Effector memory CD8-positive, alpha-beta T cell (primary cell): ENCODE measurements at regions not wholly inside any gene's neighbourhood (a gene's known extent, or its start where the extent isn't known, plus 50 kb on each side); places are given as distances from the start of the nearest gene placed in this dataset.
"Not testable (repeated sequence)": the region's sequence is repeated elsewhere in the genome, so short reads cannot be mapped to it uniquely, and the experiment has no call there.

Experiments
- ATAC-seq: fragments of 150-1000 bp; cut with Tn5 transposase; replicated peaks from 2 replicates; pipeline ENCODE4 v1.10.0; 2021; ENCODE audit warnings: mild to moderate bottlenecking, moderate library complexity
- DNase-seq, 3 experiments: peaks; one replicate each; pipeline ENCODE4 v3.0.0; 2021
- H3K27ac Mint-ChIP-seq, 2 donors: one replicate each; pipeline ENCODE4 v1.8.0; 2022; ENCODE audit warnings: mild to moderate bottlenecking in 2 of 2, mixed read lengths in 2 of 2, moderate library complexity in 2 of 2
- H3K27me3 Mint-ChIP-seq, 2 donors: one replicate each; pipeline ENCODE4 v1.8.0; 2022; ENCODE audit warnings: mixed read lengths in 2 of 2
- H3K36me3 Mint-ChIP-seq: one replicate; pipeline ENCODE4 v1.8.0; 2022; ENCODE audit warnings: mild to moderate bottlenecking, moderate library complexity, mixed read lengths; ENCODE audit not compliant: insufficient read depth
- H3K4me1 Mint-ChIP-seq, 2 donors: one replicate each; pipeline ENCODE4 v1.8.0; 2022; ENCODE audit warnings: low read depth in 2 of 2, mixed read lengths in 2 of 2
- H3K4me3 Mint-ChIP-seq, 2 donors: one replicate each; pipeline ENCODE4 v1.8.0; 2022; ENCODE audit warnings: mild to moderate bottlenecking in 2 of 2, mixed read lengths in 2 of 2, moderate library complexity in 2 of 2
- H3K9me3 Mint-ChIP-seq, 2 donors: one replicate each; pipeline ENCODE4 v1.8.0; 2022; ENCODE audit warnings: mixed read lengths in 2 of 2

DNA sequence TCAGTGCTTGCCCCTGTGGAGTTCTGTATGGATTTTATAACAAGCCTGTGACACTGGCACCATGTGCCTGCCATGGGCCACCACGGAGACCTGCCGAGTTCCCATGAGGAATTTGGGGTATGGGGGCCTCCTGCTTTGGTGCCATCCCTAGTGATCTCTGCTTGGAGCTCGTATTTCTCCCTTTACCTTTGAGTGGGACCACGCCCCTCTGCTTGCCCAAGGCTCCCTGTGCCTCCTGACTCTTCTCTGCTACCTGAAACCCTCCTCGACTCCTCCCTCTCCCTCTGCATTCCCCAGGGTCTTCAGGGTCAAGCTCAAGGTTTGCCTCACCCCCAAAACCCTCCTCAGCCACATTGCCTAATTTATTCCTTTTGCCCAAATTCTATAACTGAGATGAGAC, 225.0 kb downstream of the BUB3 start:
- Mint-ChIP-seq H3K9me3 (no peaks in the 10 kb centered on the region), H3K27me3 (peaks cover 7 to 30% of the 10 kb centered on the region in 2 donors), H3K27ac (no peak overlapping the region), H3K4me1 (peaks cover 0 to 2% of the 10 kb centered on the region in 2 donors), H3K36me3 (no peaks in the 10 kb centered on the region), H3K4me3 (no peak overlapping the region)
- no peak for ATAC-seq
- DNase-seq: no peak

DNA sequence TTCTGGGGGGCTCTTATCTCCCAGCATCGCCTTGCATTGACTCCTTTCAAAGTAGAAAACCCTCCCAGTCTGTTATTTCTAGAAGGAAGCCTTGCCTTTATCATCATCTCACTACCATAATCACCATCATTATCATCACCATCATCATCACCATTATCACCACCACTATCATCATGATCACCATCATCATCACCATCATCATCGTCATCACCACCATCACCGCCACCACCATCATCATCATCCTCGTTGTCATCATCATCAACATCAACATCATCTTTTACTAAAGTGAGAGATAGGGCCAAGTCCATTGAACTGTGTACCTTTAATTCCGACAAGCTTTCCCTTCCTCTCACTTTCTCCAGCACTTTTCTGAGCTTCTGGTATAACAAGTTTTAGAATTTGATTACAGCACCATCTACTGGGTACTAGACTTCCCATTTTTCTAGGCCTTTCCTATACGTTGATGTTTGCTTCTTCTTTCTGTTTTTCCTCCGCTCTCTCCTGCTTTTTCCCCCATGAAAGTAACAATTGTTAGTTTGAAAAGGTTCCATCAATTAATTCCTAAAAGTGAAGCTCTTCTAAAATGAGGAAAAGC, 226.4 kb downstream of the BUB3 start:
- DNase-seq (no peak), ATAC-seq (no peak)
- H3K9me3 Mint-ChIP-seq: no peaks in the 10 kb centered on the region
- H3K4me1 Mint-ChIP-seq: peaks cover 0 to 2% of the 10 kb centered on the region in 2 donors
- H3K27me3 Mint-ChIP-seq: peaks cover 7 to 30% of the 10 kb centered on the region in 2 donors
- no peaks in the 10 kb centered on the region for H3K36me3 Mint-ChIP-seq
- H3K4me3 Mint-ChIP-seq: no peak overlapping the region
- no peak overlapping the region for H3K27ac Mint-ChIP-seq

GRCh38 chr10:123381224-123381623, 227.0 kb downstream of the BUB3 start:
- DNase-seq: no peak
- Mint-ChIP-seq H3K27ac (no peak overlapping the region), H3K4me3 (no peak overlapping the region), H3K4me1 (peaks cover 0 to 2% of the 10 kb centered on the region in 2 donors), H3K9me3 (no peaks in the 10 kb centered on the region), H3K36me3 (no peaks in the 10 kb centered on the region), H3K27me3 (peaks cover 7 to 30% of the 10 kb centered on the region in 2 donors)
- ATAC-seq: no peak

DNA sequence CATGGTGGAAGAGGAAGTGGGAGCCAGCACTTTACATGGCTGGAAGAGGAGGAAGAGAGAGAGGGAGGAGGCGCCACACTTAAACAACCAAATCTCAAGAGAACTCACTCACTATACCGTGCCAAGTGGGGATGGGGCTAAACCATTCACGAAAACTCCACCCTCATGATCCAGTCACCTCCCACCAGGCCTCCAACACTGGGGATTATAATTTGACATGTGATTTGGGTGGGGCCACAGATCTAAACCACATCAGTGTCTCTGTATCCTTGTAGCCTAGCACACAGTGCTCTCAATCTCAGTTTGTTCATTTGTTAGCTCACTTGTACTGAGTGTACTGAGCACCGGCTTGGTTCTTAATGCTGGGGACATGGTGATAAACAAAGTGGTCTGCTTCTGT, 228.3 kb downstream of the BUB3 start:
- DNase-seq: no peak
- H3K27me3 Mint-ChIP-seq: peaks cover 7 to 30% of the 10 kb centered on the region in 2 donors
- no peak overlapping the region for H3K27ac Mint-ChIP-seq
- no peak overlapping the region for H3K4me3 Mint-ChIP-seq
- ATAC-seq: no peak
- no peaks in the 10 kb centered on the region for H3K36me3 Mint-ChIP-seq
- no peaks in the 10 kb centered on the region for H3K4me1 Mint-ChIP-seq
- no peaks in the 10 kb centered on the region for H3K9me3 Mint-ChIP-seq

GRCh38 chr10:123385508-123386080, 231.4 kb downstream of the BUB3 start:
- Mint-ChIP-seq H3K4me3 (no peak overlapping the region), H3K9me3 (no peaks in the 10 kb centered on the region), H3K27ac (no peak overlapping the region), H3K4me1 (no peaks in the 10 kb centered on the region), H3K27me3 (peaks cover 7 to 13% of the 10 kb centered on the region in 2 donors), H3K36me3 (no peaks in the 10 kb centered on the region)
- ATAC-seq (no peak), DNase-seq (no peak)

DNA sequence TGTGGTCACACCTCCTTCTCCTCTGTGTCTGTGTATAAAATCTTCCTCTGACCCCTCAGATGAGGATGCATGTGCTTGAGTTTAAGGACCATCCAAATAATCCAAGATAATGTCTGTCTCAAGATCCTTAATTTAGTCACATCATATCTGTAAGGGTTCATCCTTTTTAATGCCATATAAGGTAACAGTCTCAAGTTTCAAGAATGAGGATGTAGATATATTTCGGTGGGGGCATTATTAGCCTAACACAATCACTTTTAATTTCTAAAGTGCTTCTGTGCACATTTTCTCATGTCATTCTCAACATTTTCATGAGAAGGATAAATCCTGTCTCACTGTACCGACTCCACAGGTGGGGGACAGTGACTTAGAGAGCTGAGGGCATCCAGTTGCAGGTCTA, 235.3 kb downstream of the BUB3 start:
- Mint-ChIP-seq H3K27ac (no peak overlapping the region), H3K4me1 (no peaks in the 10 kb centered on the region), H3K9me3 (no peaks in the 10 kb centered on the region), H3K36me3 (no peaks in the 10 kb centered on the region), H3K27me3 (no peaks in the 10 kb centered on the region), H3K4me3 (no peak overlapping the region)
- ATAC-seq (no peak), DNase-seq (no peak)

DNA sequence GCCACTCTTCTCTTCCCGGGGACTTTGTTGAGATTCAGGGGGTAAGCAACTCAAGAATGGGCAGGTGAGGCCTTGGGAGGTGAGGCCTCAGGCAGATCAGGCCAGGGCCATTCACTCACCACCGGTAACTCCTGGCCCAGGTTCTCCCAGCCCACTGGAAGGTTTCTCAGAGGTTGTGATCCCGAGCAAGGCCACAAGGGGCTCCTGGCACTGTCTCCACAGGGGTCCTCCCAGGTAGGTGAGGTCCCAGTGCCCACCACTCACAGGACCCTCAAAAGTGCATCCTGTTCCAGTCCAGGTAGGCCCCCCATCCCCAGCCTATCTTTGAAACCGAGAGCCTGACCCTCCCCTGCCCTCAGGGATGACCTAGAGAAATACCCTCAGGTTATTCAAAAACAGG, 236.1 kb downstream of the BUB3 start:
- Mint-ChIP-seq H3K4me3 (no peak overlapping the region), H3K4me1 (no peaks in the 10 kb centered on the region), H3K36me3 (no peaks in the 10 kb centered on the region), H3K27ac (no peak overlapping the region), H3K27me3 (no peaks in the 10 kb centered on the region), H3K9me3 (no peaks in the 10 kb centered on the region)
- ATAC-seq (no peak), DNase-seq (no peak)

DNA sequence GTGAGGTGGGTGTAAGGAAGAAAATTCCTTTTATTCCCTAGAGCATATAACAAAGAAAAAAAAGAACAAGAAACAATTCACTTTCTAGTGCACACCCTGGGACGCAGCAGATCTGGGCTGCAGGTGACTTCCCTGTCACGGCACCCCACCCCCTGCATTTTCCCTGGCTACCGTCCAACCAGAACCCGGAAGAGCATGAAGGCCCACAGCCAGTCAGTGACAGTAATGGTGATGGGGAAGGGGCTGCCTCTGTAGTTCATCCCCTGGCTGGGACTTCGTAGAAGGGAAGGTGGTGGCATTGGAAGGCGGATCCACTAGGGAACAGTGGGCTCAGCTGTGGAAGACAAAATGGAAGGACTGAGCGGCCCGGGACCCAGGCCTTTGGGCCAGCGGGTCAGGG, 236.7 kb downstream of the BUB3 start:
- H3K4me3 Mint-ChIP-seq: no peak overlapping the region

DNA sequence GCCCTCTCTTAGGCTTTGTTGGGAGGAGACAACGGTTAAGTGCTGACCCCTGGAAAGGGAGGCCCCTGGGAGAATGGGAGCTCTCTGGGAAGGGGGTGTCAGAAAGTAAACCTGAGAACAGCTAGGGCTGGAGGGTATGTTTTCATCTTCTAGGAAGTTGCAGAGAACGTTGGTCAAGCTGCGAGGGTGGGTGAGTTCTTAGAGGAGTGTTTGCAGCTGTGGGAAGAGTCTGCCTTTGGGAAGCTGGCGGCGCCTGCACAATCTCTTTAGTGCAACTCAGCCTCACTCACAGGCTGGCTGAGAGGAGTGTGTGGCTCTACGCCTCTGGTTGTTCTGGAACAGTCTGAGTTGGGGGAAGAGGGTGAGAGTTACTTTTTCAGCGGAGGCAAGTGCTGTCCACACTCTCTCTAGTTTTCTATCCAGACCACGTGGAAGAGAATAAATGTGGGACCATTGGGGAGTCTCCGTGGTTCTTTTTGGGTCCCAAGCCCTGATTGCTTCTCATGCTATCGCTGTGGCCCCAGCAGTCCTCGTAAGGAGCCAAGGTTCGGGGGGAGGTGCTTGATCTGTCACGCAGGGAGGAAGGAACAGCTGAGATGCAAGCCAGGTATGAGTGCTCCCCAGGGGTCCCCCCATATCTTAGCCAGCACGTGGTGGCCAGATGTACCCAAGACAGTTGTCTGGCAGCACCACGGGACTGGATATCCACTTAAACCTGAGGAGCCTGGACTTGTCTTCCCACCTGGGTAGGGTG, 237.2 kb downstream of the BUB3 start:
- H3K9me3 Mint-ChIP-seq: no peaks in the 10 kb centered on the region
- ATAC-seq (no peak), DNase-seq (no peak)
- H3K27me3 Mint-ChIP-seq: no peaks in the 10 kb centered on the region
- H3K4me1 Mint-ChIP-seq: no peaks in the 10 kb centered on the region
- H3K27ac Mint-ChIP-seq: no peak overlapping the region
- no peaks in the 10 kb centered on the region for H3K36me3 Mint-ChIP-seq
- no peak overlapping the region for H3K4me3 Mint-ChIP-seq

More for the DNA sequence above, 236.7 kb downstream of the BUB3 start:
- Mint-ChIP-seq H3K36me3 (no peaks in the 10 kb centered on the region), H3K27me3 (no peaks in the 10 kb centered on the region), H3K4me1 (no peaks in the 10 kb centered on the region), H3K9me3 (no peaks in the 10 kb centered on the region), H3K27ac (no peak overlapping the region)
- no peak for DNase-seq
- no peak for ATAC-seq

- Mint-ChIP-seq H3K27ac (no peak overlapping the region), H3K27me3 (no peaks in the 10 kb centered on the region), H3K4me1 (no peaks in the 10 kb centered on the region), H3K9me3 (no peaks in the 10 kb centered on the region), H3K36me3 (no peaks in the 10 kb centered on the region), H3K4me3 (no peak overlapping the region)
- ATAC-seq (no peak), DNase-seq (no peak)
Measured at GRCh38 chr10:123392182-123392963, 238.2 kb downstream of the BUB3 start.

DNA sequence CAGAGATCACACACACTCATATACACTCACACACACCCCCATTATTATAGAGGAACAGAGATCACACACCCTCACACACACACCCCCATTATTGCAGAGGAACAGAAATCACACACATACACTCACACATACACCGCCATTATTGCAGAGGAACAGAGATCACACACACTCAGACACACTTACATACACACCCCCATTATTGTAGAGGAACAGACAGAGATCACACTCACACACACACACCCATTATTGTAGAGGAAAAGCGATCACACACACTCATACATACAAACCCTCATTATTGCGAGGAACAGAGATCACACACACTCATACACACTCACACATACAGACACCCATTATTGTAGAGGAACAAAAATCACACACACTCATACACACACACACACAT, 239.0 kb downstream of the BUB3 start:
- Mint-ChIP-seq H3K27ac (no peak overlapping the region), H3K36me3 (no peaks in the 10 kb centered on the region), H3K9me3 (no peaks in the 10 kb centered on the region), H3K4me1 (no peaks in the 10 kb centered on the region), H3K27me3 (no peaks in the 10 kb centered on the region), H3K4me3 (no peak overlapping the region)
- ATAC-seq (no peak), DNase-seq (no peak)

GRCh38 chr10:123394382-123394781, 240.2 kb downstream of the BUB3 start:
- H3K9me3 Mint-ChIP-seq: no peaks in the 10 kb centered on the region
- no peaks in the 10 kb centered on the region for H3K36me3 Mint-ChIP-seq
- ATAC-seq: no peak
- H3K4me1 Mint-ChIP-seq: no peaks in the 10 kb centered on the region
- H3K27ac Mint-ChIP-seq: no peak overlapping the region
- no peak overlapping the region for H3K4me3 Mint-ChIP-seq
- peaks cover 0 to 1% of the 10 kb centered on the region in 2 donors for H3K27me3 Mint-ChIP-seq
- DNase-seq: no peak

- H3K36me3 Mint-ChIP-seq, H3K27me3 Mint-ChIP-seq, H3K4me3 Mint-ChIP-seq, DNase-seq, H3K9me3 Mint-ChIP-seq, ATAC-seq, H3K4me1 Mint-ChIP-seq, H3K27ac Mint-ChIP-seq: not testable (repeated sequence)
Measured at GRCh38 chr10:123395234-123395633, 241.0 kb downstream of the BUB3 start.
